ENCODE measurements at regions not wholly inside any gene's neighbourhood (a gene's known extent, or its start where the extent isn't known, plus 50 kb on each side); places are given as distances from the start of the nearest gene placed in this dataset.

DNA sequence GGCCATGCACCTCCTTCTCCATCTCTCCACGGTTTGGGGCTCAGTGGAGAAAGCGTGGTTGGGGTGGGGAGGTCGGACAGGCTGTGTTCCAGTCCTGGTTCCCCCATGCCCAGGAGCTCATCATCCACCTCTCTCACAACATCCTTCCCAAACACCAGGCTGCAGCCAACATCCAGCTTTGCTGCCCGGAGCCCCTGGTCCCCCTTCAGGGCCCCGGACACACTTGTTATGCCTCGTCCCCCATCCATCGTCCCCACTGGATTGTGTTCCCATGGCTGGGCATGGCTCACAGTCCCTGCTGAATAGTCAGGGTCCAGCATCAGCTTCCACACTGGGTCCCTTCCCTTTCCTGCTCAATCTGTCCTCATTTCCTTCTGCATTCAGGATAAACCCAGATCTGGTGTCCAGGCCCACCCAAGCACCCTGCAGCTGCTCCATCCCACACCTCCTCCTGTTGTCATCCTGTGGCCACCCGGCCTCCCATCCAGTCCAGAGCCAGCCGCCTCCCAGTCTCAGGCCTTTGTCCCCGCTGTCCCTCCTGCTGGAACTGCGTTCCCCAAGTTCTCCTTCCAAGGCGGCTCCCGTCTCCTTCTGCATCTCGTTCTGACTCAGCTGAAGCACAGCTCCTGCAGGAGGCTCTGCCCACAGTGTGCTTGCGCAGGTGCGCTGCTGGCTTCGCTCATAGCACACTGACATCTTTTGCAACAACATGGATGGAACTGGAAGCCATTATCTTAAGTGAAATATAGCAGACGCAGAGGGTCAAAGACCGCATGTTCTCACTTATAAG lies 211.4 kb upstream of the RTL1 start:
- no peak overlapping the region for H3K4me3 ChIP-seq (ENCODE audit: insufficient read depth, low read length)
- peaks cover 3% of the 10 kb centered on the region for H3K4me1 ChIP-seq (ENCODE audit: insufficient read depth, low read length)
- TF ChIP-seq, protein P1, sequence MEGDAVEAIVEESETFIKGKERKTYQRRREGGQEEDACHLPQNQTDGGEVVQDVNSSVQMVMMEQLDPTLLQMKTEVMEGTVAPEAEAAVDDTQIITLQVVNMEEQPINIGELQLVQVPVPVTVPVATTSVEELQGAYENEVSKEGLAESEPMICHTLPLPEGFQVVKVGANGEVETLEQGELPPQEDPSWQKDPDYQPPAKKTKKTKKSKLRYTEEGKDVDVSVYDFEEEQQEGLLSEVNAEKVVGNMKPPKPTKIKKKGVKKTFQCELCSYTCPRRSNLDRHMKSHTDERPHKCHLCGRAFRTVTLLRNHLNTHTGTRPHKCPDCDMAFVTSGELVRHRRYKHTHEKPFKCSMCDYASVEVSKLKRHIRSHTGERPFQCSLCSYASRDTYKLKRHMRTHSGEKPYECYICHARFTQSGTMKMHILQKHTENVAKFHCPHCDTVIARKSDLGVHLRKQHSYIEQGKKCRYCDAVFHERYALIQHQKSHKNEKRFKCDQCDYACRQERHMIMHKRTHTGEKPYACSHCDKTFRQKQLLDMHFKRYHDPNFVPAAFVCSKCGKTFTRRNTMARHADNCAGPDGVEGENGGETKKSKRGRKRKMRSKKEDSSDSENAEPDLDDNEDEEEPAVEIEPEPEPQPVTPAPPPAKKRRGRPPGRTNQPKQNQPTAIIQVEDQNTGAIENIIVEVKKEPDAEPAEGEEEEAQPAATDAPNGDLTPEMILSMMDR (IDR thresholded peaks at IDR 0.05; ENCODE audit: extremely low read depth, low read depth, low read length), result no peak
- H3K36me3 ChIP-seq (ENCODE audit: insufficient read depth, low read length), result no peaks in the 10 kb centered on the region
- H3K4me2 ChIP-seq (ENCODE audit: insufficient read depth, low read length), result no peak overlapping the region
- H3K9me3 ChIP-seq (ENCODE audit: low read depth, low read length), result no peaks in the 10 kb centered on the region
- peaks cover 6% of the 10 kb centered on the region for H3K27me3 ChIP-seq (ENCODE audit: insufficient read depth, low read length)
- H2AFZ ChIP-seq (ENCODE audit: low read length), result no peak overlapping the region
- no peak overlapping the region for H3K27ac ChIP-seq (ENCODE audit: low read depth, low read length)
- no peaks in the 10 kb centered on the region for H3K79me2 ChIP-seq (ENCODE audit: insufficient read depth, low read length)
- no peak for DNase-seq (ENCODE audit: insufficient read length, low spot score, missing footprints)
- H4K20me1 ChIP-seq (ENCODE audit: insufficient read depth, low read length), result no peaks in the 10 kb centered on the region

DNA sequence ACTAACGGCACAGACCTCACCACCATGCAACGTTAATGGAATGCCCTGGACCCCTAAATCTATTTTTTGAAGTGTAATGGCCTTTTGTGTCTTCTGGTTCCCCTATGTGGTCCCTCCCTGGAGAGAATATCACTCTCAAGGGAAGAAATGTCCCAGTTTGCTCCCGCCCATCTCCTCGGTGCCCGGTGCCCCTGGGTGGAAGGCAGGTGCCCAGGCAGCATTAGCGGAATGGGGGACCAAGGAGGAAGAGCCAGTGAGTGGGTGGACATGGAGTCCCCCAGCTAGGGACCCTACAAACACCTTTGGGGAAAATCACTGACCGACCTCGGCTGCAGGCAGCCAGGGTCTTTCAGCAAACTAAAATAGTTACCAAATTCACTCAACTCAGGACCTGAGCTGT lies 212.1 kb upstream of the RTL1 start:
- no peaks in the 10 kb centered on the region for H3K36me3 ChIP-seq (ENCODE audit: insufficient read depth, low read length)
- no peaks in the 10 kb centered on the region for H3K79me2 ChIP-seq (ENCODE audit: insufficient read depth, low read length)
- peaks cover 6% of the 10 kb centered on the region for H3K4me1 ChIP-seq (ENCODE audit: insufficient read depth, low read length)
- no peak for DNase-seq (ENCODE audit: insufficient read length, low spot score, missing footprints)
- no peak overlapping the region for H3K4me3 ChIP-seq (ENCODE audit: insufficient read depth, low read length)
- H4K20me1 ChIP-seq (ENCODE audit: insufficient read depth, low read length), result no peaks in the 10 kb centered on the region
- peaks cover 6% of the 10 kb centered on the region for H3K27me3 ChIP-seq (ENCODE audit: insufficient read depth, low read length)
- TF ChIP-seq, protein P1 (IDR thresholded peaks at IDR 0.05; ENCODE audit: extremely low read depth, low read depth, low read length), result no peak
- H3K4me2 ChIP-seq (ENCODE audit: insufficient read depth, low read length), result no peak overlapping the region
- no peak overlapping the region for H2AFZ ChIP-seq (ENCODE audit: low read length)
- H3K9me3 ChIP-seq (ENCODE audit: low read depth, low read length), result no peaks in the 10 kb centered on the region
- no peak overlapping the region for H3K27ac ChIP-seq (ENCODE audit: low read depth, low read length)

DNA sequence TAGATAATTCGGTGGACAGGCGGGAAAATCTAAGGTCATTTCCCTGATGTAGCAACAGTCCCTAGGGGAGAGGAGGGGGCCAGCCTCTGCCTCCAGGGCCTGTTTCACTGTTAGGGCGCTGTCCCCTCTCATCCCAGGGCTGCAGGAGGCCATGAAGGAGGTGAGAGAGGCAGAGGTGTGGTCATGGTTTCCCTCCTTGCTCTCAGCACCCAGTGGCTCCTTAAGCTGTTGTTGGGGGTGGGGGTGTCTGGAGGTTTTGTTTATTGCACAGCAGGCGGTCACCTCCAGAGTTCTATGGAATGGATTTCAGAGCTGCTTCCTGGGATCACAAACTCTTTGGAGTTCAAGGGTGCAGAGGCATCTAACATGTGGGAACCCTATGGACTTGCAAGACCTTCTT lies 212.5 kb upstream of the RTL1 start:
- no peaks in the 10 kb centered on the region for H4K20me1 ChIP-seq (ENCODE audit: insufficient read depth, low read length)
- peaks cover 6% of the 10 kb centered on the region for H3K4me1 ChIP-seq (ENCODE audit: insufficient read depth, low read length)
- H3K4me2 ChIP-seq (ENCODE audit: insufficient read depth, low read length), result no peak overlapping the region
- no peaks in the 10 kb centered on the region for H3K36me3 ChIP-seq (ENCODE audit: insufficient read depth, low read length)
- DNase-seq (ENCODE audit: insufficient read length, low spot score, missing footprints), result peak; percentile 30
- H3K27me3 ChIP-seq (ENCODE audit: insufficient read depth, low read length), result peaks cover 6% of the 10 kb centered on the region
- H3K79me2 ChIP-seq (ENCODE audit: insufficient read depth, low read length), result no peaks in the 10 kb centered on the region
- no peak overlapping the region for H2AFZ ChIP-seq (ENCODE audit: low read length)
- H3K4me3 ChIP-seq (ENCODE audit: insufficient read depth, low read length), result no peak overlapping the region
- H3K9me3 ChIP-seq (ENCODE audit: low read depth, low read length), result no peaks in the 10 kb centered on the region
- TF ChIP-seq, protein P1 (IDR thresholded peaks at IDR 0.05; ENCODE audit: extremely low read depth, low read depth, low read length), result no peak
- H3K27ac ChIP-seq (ENCODE audit: low read depth, low read length), result no peak overlapping the region

DNA sequence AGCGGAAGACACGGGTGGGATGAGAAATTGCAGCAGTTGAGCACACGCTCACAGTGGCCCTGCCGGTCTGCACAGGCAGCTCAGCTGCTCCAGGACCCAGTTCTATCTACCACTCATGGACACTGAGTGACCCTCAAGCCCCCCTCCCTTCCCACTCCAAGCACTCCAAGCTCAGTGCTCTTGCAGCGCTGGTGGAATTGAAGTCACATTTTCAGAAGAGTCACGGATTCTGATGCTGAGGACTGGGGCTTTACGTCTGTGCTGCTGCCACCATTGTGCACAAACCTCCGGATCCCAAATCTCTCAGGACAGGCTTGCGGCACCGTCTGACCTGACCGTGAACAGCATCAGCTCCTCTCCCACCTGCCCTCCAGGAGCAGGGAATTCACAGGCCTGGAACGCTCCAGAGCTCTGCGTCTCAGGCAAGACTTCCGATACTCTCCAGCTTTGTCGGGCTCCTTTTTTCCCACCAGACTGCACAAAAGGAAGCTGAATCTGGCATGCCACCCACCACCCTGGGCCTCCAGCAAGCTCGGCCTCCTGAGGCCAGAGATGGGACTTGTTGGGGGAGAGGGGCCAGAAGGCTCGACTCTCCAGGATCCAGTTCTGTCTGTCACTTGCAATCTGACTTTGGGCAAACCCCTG lies 213.1 kb upstream of the RTL1 start:
- H3K9me3 ChIP-seq (ENCODE audit: low read depth, low read length), result no peaks in the 10 kb centered on the region
- DNase-seq (ENCODE audit: insufficient read length, low spot score, missing footprints), result peak; percentile 65
- peaks cover 6% of the 10 kb centered on the region for H3K4me1 ChIP-seq (ENCODE audit: insufficient read depth, low read length)
- no peaks in the 10 kb centered on the region for H3K36me3 ChIP-seq (ENCODE audit: insufficient read depth, low read length)
- no peak overlapping the region for H3K4me3 ChIP-seq (ENCODE audit: insufficient read depth, low read length)
- H3K27ac ChIP-seq (ENCODE audit: low read depth, low read length), result no peak overlapping the region
- no peaks in the 10 kb centered on the region for H4K20me1 ChIP-seq (ENCODE audit: insufficient read depth, low read length)
- no peaks in the 10 kb centered on the region for H3K79me2 ChIP-seq (ENCODE audit: insufficient read depth, low read length)
- H3K27me3 ChIP-seq (ENCODE audit: insufficient read depth, low read length), result peaks cover 6% of the 10 kb centered on the region
- TF ChIP-seq, protein P1 (IDR thresholded peaks at IDR 0.05; ENCODE audit: extremely low read depth, low read depth, low read length), result no peak
- no peak overlapping the region for H3K4me2 ChIP-seq (ENCODE audit: insufficient read depth, low read length)
- H2AFZ ChIP-seq (ENCODE audit: low read length), result no peak overlapping the region
